NCI-H2081 (cell line): ENCODE measurements at regions not wholly inside any gene's neighbourhood (a gene's known extent, or its start where the extent isn't known, plus 50 kb on each side); places are given as distances from the start of the nearest gene placed in this dataset.

ENCODE experiments used
- DNase-seq, 2 experiments: peaks; one replicate each; lab custom pipeline; 2025; lab: John Stamatoyannopoulos, UW

DNA sequence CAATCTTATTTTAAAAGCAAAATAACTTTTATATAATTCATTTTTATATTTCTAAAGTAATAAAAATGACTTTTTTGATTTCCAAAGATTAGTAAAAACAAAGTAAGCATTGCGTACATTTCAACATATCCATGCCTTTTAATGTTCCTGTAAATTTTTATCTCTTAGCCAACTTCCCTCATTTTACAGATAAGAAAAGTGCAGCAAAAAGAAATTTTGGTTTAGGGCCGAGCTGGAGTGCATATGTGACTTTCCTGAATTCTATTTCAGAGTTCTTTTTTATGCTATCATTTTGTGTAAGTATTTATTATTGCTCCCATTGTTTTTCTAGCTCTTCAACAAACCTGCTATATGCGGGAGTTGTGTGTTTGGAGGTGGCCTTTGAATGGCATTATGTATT, 195.3 kb downstream of the NHLRC3 start:
- DNase-seq = no peak

DNA sequence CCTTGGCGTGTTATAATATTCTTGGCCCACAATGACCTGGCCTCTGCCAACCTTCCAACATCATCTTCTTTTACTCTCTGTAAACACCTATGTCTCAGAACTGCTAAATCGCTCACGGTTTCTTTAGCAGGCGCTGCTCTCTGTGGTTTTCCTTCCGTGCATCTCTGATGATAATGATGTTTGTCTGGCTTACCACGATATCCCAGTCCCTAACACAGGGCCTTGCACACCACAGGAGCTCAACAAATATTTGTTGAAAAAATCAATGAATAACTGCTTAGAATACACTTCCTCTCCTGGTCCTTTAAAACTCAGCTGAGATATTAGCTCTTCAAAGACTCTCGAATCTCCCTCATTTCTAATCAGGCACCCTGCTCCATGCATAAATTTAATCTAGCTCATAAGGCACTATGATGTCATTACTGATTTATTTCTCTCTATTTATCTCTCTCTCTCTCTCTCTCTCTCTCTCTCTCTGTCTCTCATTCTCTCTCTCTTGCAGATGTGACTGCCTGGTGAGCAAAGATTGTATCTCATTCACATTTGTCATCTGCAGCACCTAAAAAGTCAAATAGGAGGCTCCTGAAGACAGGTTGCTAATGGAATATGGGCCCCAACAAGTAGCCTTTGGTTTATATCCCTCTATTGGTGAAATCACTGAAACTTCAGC, 206.4 kb downstream of the NHLRC3 start:
- peak in 1 of 2 experiments; percentile 13 for DNase-seq

DNA sequence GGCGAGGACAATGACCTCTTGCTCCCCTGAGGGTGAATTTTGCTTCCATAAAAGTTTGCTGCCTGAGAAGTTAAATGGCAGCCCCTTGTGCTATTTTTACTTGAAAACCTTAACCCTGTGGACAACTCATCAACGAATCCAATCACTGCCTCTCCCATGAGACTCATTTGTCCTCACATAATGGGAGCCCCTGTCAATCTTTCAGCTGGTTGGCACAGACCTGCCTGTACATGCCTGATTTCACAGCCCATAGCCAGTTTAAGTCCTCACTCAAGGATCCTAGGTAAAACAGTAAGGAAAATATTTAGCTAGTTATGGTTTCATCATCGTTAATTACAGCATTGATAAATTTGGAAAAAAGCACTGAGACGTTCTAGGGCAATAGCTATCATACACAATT, 207.4 kb downstream of the NHLRC3 start:
- no peak for DNase-seq

DNA sequence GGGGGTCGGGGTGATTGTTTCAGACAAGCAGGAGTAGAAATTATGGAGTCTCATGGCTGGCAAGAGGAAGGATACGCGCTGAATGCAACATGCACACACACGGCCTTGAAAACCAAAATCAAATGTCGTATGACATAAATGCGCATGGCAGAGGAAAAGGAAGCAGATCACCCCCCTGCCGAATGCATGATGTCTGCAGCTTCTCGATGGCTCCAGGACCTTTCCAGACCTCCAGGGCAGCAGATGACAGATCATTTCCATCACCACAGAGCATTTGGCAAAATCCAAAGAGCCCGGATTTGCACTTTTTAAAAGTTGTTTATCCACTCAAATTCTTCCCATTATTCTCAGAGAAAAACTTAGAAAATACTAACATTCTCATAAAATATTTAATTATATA, 211.7 kb downstream of the NHLRC3 start:
- DNase-seq = no peak

DNA sequence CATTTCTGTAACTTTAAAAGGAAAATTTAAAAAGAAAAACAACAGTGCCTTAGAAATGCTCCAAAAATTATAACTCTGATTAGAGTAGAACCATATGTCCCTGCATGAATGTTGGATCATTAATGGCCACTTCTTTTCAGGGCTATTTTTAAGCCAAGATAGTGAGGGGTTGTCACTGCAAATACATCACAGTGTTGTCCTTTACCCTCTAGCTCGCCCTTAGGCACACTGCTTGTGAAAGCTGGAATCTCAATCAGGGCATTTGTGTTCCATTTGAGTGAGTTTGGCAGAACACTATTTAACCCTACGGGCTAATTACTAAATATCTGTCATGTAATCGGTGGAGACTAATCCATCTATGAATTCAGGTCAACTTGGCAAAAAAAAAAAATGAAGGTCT, 212.2 kb downstream of the NHLRC3 start:
- no peak for DNase-seq

DNA sequence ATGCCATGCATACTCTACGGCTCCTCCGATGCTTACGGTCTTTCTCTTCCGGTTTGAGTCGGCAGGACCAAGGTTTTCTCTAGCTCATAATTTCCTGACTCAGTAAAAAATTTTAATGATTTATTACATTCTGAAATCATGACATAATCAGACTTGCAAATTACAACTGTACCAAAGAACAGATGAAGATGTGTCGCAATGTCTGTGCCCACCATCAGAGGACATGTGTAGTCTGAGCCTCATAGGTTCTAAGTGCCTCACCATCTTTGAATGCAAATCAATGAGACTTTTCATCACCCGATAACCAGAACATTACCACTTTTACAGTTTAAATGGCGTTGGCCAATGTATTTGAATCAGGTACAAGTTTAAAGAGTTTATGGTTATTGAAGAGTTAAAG, 213.1 kb downstream of the NHLRC3 start:
- no peak for DNase-seq

DNA sequence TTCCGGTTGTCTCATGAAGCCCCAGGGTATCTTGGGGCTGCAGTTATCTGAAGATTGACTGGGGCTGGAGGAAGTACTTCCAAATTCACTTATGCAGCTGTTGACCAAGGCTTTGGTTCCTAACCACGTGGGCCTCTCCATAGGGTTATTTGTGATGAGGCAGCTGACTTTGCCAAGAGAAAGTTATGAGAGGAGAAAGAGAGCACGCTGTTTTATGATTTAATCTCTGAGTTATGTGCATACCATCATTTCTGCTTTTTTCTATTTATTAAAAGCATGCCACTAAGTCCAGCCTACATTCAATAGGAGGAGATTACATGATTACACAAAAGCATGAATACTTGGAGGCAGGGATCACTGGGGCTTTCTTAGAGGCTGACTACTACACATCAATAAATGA, 215.5 kb downstream of the NHLRC3 start:
- DNase-seq = no peak

DNA sequence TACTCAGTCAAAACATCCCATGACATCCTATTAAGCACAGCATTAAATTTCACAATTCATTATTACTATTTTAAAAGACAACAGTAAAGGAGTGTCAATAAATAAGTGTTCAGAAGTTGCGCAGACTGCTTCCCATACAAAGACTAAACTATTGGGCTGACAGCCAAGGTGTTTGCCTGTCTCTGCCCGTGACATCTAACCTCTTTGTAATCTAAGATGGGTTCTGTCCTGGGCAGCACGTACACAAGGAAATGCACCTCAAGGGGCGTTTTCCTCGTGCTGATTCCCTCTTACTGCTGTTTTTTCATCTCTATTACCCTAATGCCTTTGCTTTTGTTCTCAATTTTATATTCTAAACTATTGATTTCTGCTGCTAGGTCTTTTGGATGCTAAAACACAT, 216.3 kb downstream of the NHLRC3 start:
- no peak for DNase-seq

DNA sequence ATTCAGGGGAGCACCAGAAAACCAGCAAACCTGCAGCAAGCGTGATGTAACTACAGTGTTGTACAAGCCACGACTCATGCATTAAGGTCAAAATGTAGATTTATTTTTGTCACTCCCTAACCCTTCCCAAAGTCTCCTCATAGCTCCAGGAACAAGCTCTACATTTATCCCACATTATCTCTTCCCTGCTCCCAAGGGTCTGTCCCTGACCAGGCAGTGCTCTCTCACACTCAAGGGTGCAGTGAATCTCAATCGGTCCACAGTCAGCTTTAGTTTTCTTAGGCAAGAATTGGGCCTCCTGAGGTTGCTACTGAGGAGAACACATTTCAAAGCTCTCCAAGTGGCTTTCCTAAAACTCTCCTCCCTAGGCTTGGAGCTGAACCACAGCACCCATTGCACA, 219.4 kb downstream of the NHLRC3 start:
- DNase-seq = no peak

DNA sequence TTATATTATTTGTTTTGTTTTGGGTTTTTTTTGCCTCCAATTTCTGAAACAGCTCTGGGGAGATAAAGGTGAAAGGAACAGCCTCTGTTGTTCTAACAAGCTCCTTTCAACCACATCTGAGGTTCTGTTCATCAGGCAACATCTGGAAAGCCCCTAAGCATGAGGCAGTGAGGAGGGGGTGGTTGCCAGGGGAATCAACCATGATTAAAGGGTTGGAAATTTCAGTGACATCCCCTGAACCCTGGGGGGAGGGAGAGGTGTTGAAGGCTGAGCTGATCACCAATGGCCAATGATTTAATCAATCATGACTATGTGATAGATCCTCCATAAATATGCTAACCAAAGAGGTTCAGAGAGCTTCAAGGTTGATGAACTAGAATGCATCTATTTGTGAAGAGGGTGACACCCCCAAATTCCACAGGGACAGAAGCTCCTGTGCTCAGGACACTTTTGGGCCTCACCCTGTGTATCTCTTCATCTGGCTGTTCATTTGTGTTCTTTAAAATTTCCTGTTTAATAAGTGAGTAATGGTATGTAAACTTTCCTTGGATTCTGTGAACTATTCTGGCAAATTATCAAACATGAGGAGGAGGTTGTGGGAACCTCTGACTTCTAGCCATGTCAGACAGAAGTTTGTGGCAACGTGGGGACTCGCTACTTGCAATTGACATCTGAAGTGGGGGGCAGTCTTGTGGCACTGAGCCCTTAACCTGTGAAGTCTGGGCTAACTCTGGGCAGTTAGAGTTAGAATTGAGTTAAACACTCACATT, 221.3 kb downstream of the NHLRC3 start:
- DNase-seq = no peak

DNA sequence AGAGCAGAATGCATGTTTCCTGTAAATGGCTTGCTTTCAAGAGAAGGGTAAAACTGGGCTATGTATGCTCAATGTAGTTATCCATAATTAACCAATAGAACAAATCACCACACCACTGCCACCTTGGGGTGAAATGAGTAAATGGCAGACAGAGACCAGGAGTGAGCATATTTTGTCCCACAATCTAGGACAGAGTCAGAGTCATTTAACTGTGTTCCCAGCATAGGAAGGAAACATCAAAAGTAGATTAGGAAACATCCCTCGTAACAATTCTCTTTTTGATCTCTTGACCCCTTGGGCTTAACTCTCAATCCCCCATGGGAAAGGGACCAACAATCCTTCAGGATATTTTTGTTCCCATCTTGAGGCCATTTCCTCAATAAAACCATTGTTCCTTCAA, 224.8 kb downstream of the NHLRC3 start:
- peak; percentile 64 to 74 for DNase-seq

DNA sequence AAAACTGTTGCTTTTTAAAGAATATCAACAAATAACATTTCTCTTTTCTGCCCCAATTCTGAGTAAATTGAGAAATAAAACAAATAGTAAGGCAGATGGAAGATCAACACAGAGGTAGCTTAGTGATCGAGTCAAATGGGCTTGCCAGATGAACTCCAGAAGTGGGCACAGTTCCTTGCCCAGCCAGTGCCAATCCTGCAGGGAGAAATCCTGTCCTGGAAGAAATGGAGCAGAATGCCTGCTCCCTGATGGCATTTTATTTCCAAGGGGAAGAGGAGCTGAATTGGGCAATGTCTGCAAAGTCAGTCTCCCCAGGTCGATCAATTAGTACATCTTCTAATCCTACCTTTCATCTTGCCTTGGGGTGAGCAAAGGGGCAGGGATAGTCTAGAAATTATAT, 225.3 kb downstream of the NHLRC3 start:
- DNase-seq = no peak

DNA sequence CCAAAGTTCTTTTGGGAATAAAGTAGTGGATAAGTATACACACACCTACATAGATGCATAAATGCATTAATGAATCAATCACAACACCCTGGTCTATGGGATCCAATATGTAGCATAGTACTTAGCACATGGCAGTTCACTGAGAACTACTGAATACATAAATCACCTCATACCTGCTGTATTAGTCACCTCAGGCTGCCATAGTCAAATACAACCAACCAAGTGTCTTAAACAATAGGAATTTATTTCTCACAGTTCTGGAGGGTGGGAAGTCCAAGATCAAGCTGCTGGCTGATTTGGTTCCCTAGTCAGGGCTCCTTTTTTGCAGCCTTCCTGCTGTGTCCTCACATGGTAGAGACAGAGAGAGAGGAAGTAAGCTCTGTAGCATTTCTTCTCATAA, 228.2 kb downstream of the NHLRC3 start:
- no peak for DNase-seq

DNA sequence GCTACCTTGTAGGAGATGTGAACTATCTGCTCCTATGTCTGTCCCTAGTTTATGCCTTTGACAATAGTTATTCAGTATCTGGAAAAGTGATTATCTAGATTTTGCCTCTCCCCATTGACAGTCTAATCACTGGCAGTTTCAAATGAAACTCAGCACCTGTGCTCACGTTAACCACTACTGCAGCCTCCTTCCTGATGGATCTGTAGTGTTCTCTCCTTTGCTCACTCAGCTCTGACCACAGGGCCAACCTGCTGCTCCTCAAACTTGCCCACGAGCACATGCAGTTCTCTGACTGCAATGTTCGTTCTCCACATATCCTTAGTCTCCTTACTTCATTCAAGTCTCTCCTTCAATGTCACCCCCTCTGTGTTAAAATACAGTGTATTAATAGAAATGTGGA, 230.1 kb downstream of the NHLRC3 start:
- DNase-seq = no peak

DNA sequence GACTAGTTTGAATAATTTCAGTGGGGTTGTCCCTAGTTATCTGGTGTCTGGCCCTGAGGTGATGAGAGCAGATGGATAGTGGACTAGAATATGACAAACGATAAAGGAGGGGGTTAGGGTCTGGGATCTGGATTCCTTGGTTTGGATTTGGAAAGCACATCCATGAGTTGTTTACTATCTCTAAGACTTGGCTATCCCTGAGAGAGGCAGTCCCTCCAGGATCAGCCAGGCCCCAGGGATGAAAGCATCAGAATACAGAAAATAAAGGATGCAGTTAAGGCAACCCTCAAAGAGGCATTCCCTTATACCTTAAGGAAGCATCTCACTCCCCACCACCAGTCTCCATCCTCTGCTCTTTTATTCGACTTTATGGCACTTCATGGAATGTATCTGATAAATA, 230.7 kb downstream of the NHLRC3 start:
- no peak for DNase-seq

DNA sequence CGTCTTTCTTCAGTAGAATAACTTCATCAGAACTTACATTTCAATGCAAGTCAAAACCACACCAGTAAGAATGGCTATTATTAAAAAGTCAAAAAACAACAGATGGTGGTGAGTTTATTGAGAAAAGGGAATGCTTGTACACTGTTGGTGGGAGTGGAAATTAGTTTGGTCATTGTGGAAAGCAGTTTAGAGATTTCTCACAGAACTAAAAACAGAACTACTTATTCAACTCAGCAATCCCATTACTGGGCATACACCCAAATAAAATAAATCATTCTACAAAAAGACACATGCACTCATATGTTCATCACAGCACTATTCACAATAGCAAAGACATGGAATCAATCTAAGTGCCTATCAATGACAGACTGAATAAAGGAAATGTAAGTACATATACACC, 231.2 kb downstream of the NHLRC3 start:
- no peak for DNase-seq

DNA sequence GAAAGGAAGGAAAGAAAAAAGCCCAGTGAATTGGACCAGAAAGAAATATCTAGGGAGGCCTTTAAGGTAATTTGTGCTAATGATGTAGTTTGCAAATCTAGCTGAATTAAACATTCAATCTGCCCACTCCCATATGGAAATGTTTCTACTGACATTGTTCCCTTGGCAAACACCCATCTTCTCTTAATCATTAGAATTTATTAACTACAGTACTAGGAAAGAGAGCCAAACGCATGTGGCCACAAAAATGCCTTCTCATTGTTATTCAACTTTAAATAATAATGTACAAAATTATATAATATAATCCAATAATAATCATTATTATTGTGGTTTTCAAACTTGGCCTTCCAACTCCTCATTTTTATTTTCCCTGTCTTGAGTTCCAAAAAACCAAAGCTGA, 234.7 kb downstream of the NHLRC3 start:
- DNase-seq = no peak

DNA sequence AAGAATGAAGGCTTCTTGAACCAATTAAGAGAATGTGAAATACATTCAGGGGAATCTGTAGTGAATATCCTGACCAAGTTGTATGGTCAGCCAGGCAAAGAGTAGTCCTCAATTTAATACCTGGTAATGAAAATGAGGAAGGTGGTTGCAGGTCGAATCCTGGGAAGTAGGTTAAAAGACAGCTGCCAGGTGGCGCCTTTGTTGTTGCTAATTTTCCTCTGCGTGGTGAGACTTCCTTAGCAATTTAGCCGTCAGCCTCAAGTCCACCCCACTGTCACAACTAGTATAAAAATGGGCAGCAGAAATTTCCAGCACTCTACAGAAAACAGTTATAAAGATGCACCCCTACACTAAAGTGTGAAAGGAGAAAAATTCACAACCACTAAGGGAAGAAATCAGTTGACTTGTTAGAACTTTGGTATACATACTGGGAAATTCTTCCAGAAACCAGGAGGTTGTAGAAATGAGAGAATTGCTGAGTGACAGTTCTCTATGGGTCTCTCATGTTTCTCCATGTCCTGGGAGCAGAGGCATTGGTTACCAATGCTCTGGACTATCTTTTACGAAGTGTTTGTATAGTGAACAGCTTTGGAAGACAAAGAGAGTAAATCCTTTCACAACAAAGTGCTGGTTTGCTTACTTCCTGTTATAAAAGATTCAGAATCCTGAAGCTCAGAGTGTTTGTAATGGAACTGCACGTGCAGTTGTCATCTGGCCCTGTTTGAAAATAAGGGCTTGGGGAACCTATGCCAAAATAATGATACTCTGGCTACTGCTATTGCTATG, 235.9 kb downstream of the NHLRC3 start:
- peak; percentile 33 to 53 for DNase-seq

DNA sequence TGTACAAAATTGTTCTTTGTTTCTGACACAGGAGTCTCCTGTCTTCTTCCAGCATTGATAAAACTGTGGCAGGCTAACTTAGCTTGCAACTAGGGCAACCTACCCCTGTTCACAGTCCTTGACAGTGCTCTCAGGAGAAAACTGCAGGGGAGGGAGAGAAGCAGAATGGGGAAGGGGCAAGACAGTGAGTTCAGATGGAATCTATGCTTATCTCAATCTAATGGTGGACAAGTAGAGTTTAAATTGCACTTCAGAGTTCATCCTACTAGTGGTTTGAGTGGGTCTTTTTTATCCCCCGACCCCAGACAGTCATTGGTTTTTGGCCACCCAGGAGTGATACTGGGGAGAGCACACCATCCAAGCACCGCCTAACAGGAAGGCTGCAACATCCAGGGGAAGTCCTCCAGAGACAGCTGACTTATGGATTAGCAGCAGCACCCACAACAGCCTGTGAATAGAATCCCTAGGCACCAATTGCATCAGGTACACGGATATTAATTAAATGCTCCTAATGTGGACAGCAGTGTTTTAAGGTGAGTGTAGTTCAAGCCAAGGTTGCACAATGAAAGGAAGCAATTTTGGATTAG, 236.6 kb downstream of the NHLRC3 start:
- no peak for DNase-seq

DNA sequence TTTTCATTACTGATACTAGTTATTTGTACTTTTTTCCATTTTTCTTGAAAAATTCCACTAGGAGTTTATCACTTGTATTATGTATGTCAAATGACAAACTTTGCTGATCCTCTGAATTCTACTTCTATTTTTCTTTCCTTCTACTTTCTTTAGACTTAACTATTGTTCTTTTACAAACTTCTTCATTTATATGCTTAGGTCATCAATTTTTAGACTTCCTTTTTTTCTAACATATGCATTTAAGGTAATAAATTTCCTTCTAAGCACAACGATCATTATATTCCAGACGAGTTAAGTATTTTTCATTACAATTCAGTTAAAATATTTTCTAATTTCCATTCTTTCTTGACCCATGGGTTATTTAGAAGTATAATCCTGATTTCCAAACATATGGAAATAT, 240.8 kb downstream of the NHLRC3 start:
- DNase-seq = no peak

DNA sequence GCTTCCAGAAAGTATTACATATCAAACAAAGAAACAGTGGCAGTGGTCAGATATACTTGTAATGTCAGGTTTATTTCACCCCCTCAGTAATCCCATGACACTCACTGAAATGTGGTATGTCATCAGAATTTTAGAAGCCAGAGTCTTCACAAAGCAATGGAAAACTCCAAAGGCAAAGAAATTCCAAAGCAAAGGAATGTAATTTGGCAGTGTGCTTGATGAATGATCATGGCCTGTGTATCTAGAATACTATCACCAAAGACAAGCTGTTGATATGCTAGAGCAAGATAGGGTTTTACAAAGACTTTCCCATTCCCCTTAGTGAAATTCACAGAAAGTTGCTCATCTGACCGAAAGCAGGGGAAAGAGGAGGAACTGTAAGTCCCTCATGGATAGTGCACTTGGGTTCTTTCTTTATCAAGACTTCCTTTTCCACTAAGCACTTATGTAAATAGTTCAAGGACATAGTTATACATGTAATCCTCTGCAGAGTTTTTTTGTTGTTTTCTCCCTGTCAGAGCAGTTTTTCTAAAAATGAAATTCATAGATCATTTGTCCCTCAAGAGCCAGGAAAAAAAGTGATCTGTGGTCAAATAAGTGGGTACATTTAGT, 243.4 kb downstream of the NHLRC3 start:
- DNase-seq = no peak

DNA sequence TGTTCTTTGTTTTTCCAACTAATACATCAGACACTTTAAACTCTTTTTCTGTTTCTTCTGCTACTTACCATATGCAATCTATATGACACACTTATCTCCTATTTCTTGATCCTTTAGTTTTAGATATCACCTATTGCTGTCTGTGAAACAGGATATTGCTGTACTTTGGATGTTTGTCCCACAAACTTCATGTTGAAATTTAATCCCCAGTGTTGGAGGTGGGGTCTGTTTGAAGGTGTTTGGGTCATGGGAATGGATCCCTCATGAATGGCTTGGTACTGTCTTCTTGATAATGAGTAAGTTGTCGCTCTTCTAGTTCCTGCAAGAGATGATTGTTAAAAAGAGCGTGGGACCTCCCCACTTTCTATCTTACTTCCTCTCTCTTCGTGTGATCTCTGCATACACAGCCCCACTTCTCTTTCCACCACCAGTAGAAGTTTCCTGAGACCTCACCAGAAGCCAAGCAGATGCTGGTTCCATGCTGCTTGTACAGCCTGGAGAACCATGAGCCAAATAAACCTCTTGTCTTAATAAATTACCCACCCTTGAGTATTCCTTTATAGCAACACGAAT, 244.2 kb downstream of the NHLRC3 start:
- no peak for DNase-seq
